Retinal pigment epithelial cell (primary cell): ENCODE measurements at regions not wholly inside any gene's neighbourhood (a gene's known extent, or its start where the extent isn't known, plus 50 kb on each side); places are given as distances from the start of the nearest gene placed in this dataset.

Experiments
- DNase-seq: peaks from one replicate; pipeline ENCODE4 v3.0.0-alpha.2; 2010; ENCODE audit warnings: low read depth
- H3K4me3 ChIP-seq: 2 replicates; pipeline ENCODE4 v1.5.1; 2011; ENCODE audit warnings: mild to moderate bottlenecking, low read length, control low read depth, moderate library complexity
- CTCF ChIP-seq: conservative IDR thresholded peaks from 2 replicates; pipeline ENCODE4 v1.5.1; 2011; ENCODE audit warnings: low read depth, low read length, control low read depth, inconsistent platforms

DNA sequence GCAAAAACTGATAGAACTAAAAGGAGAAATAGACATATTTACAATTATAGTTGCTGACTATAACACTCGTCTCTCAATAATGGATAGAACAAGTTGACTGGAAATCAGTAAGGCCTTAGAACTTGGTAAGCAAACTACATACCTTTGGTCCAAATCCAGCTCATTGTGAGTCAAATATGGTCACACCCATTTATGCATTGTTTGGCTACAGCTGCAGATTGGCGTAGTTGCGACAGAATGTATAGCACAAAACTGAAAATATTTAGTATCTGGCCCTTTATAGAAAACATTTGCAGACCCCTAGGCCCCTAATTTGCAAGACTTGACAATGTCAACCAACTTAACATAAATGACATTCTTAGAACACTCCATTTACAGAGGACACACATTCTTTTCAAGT lies 103.6 kb upstream of the EGR2 start:
- no peak overlapping the region for H3K4me3 ChIP-seq
- TF ChIP-seq CTCF = no peak
- no peak for DNase-seq

DNA sequence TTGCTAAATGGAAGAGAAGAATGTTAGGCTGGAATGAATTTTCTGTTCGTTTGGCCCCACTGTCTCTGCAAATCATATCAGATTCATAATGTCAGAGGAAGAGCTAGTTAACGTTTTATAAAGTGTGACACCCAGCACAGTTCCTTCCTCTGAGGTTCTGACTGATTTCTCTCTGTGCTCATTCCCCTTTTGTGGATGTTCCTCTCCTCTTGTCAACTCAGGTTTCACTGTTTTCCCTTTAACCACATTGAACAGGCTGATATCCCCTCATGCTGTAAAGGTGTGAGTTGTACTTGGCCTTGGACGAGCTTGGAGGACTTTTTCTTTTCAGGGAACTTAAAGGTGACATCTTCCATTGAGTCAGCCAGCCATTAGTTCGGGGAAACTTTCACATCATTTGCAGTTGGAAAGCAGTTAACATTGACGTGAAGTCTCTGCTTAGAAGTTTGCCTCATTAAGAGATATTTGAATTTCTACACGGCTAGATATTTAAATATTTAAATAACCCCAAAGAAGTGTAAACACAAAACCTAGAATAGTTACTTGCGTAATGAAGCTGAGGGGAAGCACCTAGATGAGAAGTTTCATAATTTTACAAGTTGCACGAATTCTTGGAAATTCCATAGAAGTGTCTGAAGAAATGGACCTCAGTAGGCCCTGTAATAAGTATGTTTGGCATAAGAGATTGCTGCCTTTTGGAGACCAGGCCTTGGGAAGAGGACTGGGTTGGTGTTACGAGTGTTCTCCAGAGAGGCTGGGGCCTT lies 101.5 kb upstream of the EGR2 start:
- H3K4me3 ChIP-seq = no peak overlapping the region
- TF ChIP-seq CTCF = no peak
- no peak for DNase-seq

DNA sequence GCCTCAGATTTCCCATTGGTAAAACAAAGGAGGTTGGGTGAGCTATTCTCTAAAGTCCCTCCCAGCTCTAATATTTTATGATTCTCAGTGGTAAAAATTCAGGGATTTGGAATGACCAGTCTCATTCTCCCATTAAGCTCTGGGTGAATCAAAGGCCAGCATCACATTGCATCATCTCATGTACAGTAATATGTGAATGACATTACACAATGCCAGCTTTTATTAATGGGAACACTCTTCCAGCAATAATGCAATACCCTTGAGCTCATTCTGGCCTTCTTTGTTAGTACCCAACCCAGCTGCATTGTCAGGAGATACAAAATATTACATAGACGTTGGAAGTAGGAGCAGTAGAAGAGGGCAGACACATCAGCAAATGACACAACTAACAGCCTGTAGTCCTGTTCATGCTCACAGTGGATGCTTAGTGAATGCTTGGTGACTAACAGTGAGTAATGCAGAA lies 100.0 kb upstream of the EGR2 start:
- no peak overlapping the region for H3K4me3 ChIP-seq
- TF ChIP-seq CTCF = no peak
- DNase-seq = peak; percentile 55

DNA sequence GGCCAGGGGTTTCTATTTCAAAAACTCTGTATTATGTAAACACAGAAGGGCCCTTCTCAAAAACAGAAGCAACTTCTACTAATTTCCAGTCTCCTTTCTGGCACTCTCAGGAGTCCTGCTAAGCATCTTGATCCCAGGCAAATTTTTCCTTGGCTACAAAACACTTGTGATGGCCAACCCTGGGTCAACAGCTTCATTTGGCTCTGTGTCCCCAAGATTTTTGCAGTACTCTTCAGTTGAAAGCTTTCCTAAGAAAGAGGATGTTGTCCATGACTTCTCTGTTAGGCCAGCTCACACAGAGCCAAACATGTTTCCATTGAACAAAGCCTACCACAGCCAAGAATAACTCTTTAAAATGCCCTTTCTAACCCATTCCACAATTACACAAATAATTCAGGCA lies 99.0 kb upstream of the EGR2 start:
- TF ChIP-seq CTCF = no peak
- DNase-seq = no peak
- no peak overlapping the region for H3K4me3 ChIP-seq

- TF ChIP-seq CTCF = no peak
- H3K4me3 ChIP-seq = no peak overlapping the region
- DNase-seq = no peak
Observed at GRCh38 chr10:62912086-62912485, 95.9 kb upstream of the EGR2 start.

GRCh38 chr10:62911210-62911963 lies 95.2 kb upstream of the EGR2 start:
- TF ChIP-seq CTCF = no peak
- no peak overlapping the region for H3K4me3 ChIP-seq
- no peak for DNase-seq
